ENCODE measurements at regions not wholly inside any gene's neighbourhood (a gene's known extent, or its start where the extent isn't known, plus 50 kb on each side); places are given as distances from the start of the nearest gene placed in this dataset.

DNA sequence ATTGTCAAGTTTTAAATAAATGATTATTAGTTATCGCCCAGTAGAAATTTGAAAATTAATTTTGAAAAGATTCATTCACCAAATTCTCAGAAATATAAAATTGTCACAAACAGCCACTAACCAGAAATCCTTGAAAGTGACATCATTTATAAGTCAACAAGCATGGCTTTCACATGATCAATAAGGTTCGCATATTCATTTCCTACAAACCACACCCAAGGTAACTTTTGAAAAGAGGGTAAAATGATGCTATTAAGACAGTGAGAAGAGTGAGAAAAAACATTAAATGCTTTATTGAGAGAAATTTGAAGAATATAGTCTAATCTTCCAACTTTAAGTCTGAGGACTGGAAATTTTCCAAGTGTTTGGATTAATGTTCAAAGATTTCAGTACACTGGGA lies 263.6 kb upstream of the ALCAM start:
- Histone ChIP-seq H3K4me2 (ENCODE audit: control insufficient read depth, extremely low read depth, insufficient read depth, low read depth, low read length) (no peak overlapping the region), H3K9me3 (ENCODE audit: control insufficient read depth, low read depth, low read length) (no peaks in the 10 kb centered on the region), H3K9ac (ENCODE audit: control insufficient read depth, extremely low read depth, insufficient read depth, low read length) (no peak overlapping the region), H3K9me1 (ENCODE audit: control insufficient read depth, extremely low read depth, insufficient read depth, low read length) (no peaks in the 10 kb centered on the region), H3K79me2 (ENCODE audit: control insufficient read depth, insufficient read depth, low read length) (no peaks in the 10 kb centered on the region), H3K4me3 (ENCODE audit: control insufficient read depth in 2 of 3, extremely low read depth in 1 of 3, insufficient read depth in 2 of 3, low read depth in 1 of 3, low read length in 3 of 3) (no peak overlapping the region), H4K20me1 (ENCODE audit: control insufficient read depth, extremely low read depth, insufficient read depth, low read length) (no peaks in the 10 kb centered on the region), H3K36me3 (ENCODE audit: control insufficient read depth in 2 of 2, extremely low read depth in 1 of 2, insufficient read depth in 2 of 2, low read length in 2 of 2) (no peaks in the 10 kb centered on the region), H3K27ac (ENCODE audit: control insufficient read depth, insufficient read depth, low read length) (no peak overlapping the region), H3K27me3 (ENCODE audit: control insufficient read depth, extremely low read depth, insufficient read depth, low read length) (no peaks in the 10 kb centered on the region), H2AFZ (ENCODE audit: control insufficient read depth, low read length) (no peak overlapping the region), H3K4me1 (ENCODE audit: control insufficient read depth, extremely low read depth, insufficient read depth, low read length) (no peaks in the 10 kb centered on the region)
- dilution Hi-C loops (cut with MboI; ENCODE audit: extremely low pct_ligation_motif_present, low sequenced_read_pairs) = no loop called here
- TF ChIP-seq, protein P1, sequence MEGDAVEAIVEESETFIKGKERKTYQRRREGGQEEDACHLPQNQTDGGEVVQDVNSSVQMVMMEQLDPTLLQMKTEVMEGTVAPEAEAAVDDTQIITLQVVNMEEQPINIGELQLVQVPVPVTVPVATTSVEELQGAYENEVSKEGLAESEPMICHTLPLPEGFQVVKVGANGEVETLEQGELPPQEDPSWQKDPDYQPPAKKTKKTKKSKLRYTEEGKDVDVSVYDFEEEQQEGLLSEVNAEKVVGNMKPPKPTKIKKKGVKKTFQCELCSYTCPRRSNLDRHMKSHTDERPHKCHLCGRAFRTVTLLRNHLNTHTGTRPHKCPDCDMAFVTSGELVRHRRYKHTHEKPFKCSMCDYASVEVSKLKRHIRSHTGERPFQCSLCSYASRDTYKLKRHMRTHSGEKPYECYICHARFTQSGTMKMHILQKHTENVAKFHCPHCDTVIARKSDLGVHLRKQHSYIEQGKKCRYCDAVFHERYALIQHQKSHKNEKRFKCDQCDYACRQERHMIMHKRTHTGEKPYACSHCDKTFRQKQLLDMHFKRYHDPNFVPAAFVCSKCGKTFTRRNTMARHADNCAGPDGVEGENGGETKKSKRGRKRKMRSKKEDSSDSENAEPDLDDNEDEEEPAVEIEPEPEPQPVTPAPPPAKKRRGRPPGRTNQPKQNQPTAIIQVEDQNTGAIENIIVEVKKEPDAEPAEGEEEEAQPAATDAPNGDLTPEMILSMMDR (optimal IDR thresholded peaks at IDR 0.05 in 1 of 3, IDR thresholded peaks at IDR 0.05 in 1 of 3, conservative IDR thresholded peaks at IDR 0.05 in 1 of 3; ENCODE audit: extremely low read depth in 1 of 3, insufficient read depth in 2 of 3, low read length in 3 of 3) = no peak
- TF ChIP-seq EZH2 (IDR thresholded peaks at IDR 0.05; ENCODE audit: low read length) = no peak
- FAIRE-seq (no peak), DNase-seq (ENCODE audit: low read depth, low spot score) (no peak)

DNA sequence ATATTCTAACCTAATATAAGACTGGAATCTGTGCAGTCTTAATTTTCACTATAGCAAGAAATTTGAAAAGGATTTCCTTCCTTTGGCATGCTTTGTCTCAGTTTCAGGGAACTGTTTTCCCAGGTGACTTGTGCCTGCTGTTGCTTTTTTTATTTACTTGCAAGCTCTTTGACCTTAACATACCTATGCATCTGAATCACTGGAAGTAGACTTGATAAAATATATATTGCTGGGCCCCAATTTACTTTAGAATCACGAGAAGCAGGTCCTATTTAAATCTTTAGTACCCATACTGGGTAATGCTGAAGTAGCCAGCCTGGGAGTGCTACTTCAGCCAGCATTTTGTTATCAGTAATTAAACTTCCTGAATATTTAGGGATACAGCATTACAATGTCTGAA lies 257.9 kb upstream of the ALCAM start:
- no peaks in the 10 kb centered on the region for H3K4me1 ChIP-seq (ENCODE audit: control insufficient read depth, extremely low read depth, insufficient read depth, low read length)
- H4K20me1 ChIP-seq (ENCODE audit: control insufficient read depth, extremely low read depth, insufficient read depth, low read length) = no peaks in the 10 kb centered on the region
- FAIRE-seq (no peak), DNase-seq (ENCODE audit: low read depth, low spot score) (no peak)
- H2AFZ ChIP-seq (ENCODE audit: control insufficient read depth, low read length) = no peak overlapping the region
- H3K4me3 ChIP-seq (ENCODE audit: control insufficient read depth in 2 of 3, extremely low read depth in 1 of 3, insufficient read depth in 2 of 3, low read depth in 1 of 3, low read length in 3 of 3) = no peak overlapping the region
- no peaks in the 10 kb centered on the region for H3K36me3 ChIP-seq (ENCODE audit: control insufficient read depth in 2 of 2, extremely low read depth in 1 of 2, insufficient read depth in 2 of 2, low read length in 2 of 2)
- H3K79me2 ChIP-seq (ENCODE audit: control insufficient read depth, insufficient read depth, low read length) = no peaks in the 10 kb centered on the region
- no peak overlapping the region for H3K9ac ChIP-seq (ENCODE audit: control insufficient read depth, extremely low read depth, insufficient read depth, low read length)
- no peak overlapping the region for H3K4me2 ChIP-seq (ENCODE audit: control insufficient read depth, extremely low read depth, insufficient read depth, low read depth, low read length)
- no peak overlapping the region for H3K27ac ChIP-seq (ENCODE audit: control insufficient read depth, insufficient read depth, low read length)
- H3K9me1 ChIP-seq (ENCODE audit: control insufficient read depth, extremely low read depth, insufficient read depth, low read length) = no peaks in the 10 kb centered on the region
- no peak for TF ChIP-seq EZH2 (IDR thresholded peaks at IDR 0.05; ENCODE audit: low read length)
- TF ChIP-seq, protein P1 (optimal IDR thresholded peaks at IDR 0.05 in 1 of 3, IDR thresholded peaks at IDR 0.05 in 1 of 3, conservative IDR thresholded peaks at IDR 0.05 in 1 of 3; ENCODE audit: extremely low read depth in 1 of 3, insufficient read depth in 2 of 3, low read length in 3 of 3) = no peak
- dilution Hi-C loops (cut with MboI; ENCODE audit: extremely low pct_ligation_motif_present, low sequenced_read_pairs) = no loop called here
- H3K9me3 ChIP-seq (ENCODE audit: control insufficient read depth, low read depth, low read length) = no peaks in the 10 kb centered on the region
- H3K27me3 ChIP-seq (ENCODE audit: control insufficient read depth, extremely low read depth, insufficient read depth, low read length) = no peaks in the 10 kb centered on the region
